ENCODE measurements at regions not wholly inside any gene's neighbourhood (a gene's known extent, or its start where the extent isn't known, plus 50 kb on each side); places are given as distances from the start of the nearest gene placed in this dataset.

GRCh38 chr3:59192473-59192872 lies 142.6 kb upstream of the CFAP20DC start:
- no peak overlapping the region for H3K27ac ChIP-seq (ENCODE audit: low read depth in 1 of 2, low read length in 2 of 2)
- DNase-seq (ENCODE audit: low spot score), result no peak
- no peak for TF ChIP-seq ATF3 (IDR thresholded peaks at IDR 0.05)
- no peak for TF ChIP-seq MAX (IDR thresholded peaks at IDR 0.05)
- no peak for TF ChIP-seq CTCF (IDR thresholded peaks at IDR 0.05; ENCODE audit: low read depth, low read length, missing input control)
- no peak for TF ChIP-seq JUND (IDR thresholded peaks at IDR 0.05)
- TF ChIP-seq TAF1 (conservative IDR thresholded peaks at IDR 0.05), result no peak
- TF ChIP-seq FOXA2 (IDR thresholded peaks at IDR 0.05), result no peak
- TF ChIP-seq NR2F2 (IDR thresholded peaks at IDR 0.05), result no peak
- TF ChIP-seq GABPA (IDR thresholded peaks at IDR 0.05 in 1 of 2, conservative IDR thresholded peaks at IDR 0.05 in 1 of 2), result no peak
- TF ChIP-seq SP1 (IDR thresholded peaks at IDR 0.05), result no peak
- TF ChIP-seq HNF4A (conservative IDR thresholded peaks at IDR 0.05), result no peak
- no peak for TF ChIP-seq ZBTB33 (IDR thresholded peaks at IDR 0.05)
- no peak for TF ChIP-seq HNF4G (IDR thresholded peaks at IDR 0.05)
- no peaks in the 10 kb centered on the region for H3K36me3 ChIP-seq (ENCODE audit: control insufficient read depth in 4 of 4, insufficient read depth in 3 of 4, low read depth in 1 of 4, low read length in 3 of 4)
- H3K9ac ChIP-seq (ENCODE audit: low read depth in 1 of 2, low read length in 2 of 2), result no peak overlapping the region
- H3K27me3 ChIP-seq (ENCODE audit: control insufficient read depth in 4 of 4, insufficient read depth in 4 of 4, low read length in 3 of 4), result no peaks in the 10 kb centered on the region
- no peaks in the 10 kb centered on the region for H3K9me3 ChIP-seq (ENCODE audit: control insufficient read depth in 4 of 4, low read length in 3 of 4)
- peaks cover 0 to 2% (median 0%) of the 10 kb centered on the region in 4 donors for H3K4me1 ChIP-seq (ENCODE audit: control insufficient read depth in 4 of 4, insufficient read depth in 4 of 4, low read length in 3 of 4)
- H3K4me3 ChIP-seq (ENCODE audit: low read depth in 1 of 3, low read length in 3 of 3), result no peak overlapping the region

GRCh38 chr3:59191651-59192050 lies 141.8 kb upstream of the CFAP20DC start:
- no peak for DNase-seq (ENCODE audit: low spot score)
- Histone ChIP-seq H3K27me3 (ENCODE audit: control insufficient read depth in 4 of 4, insufficient read depth in 4 of 4, low read length in 3 of 4) (no peaks in the 10 kb centered on the region), H3K9ac (ENCODE audit: low read depth in 1 of 2, low read length in 2 of 2) (no peak overlapping the region), H3K4me3 (ENCODE audit: low read depth in 1 of 3, low read length in 3 of 3) (no peak overlapping the region), H3K4me1 (ENCODE audit: control insufficient read depth in 4 of 4, insufficient read depth in 4 of 4, low read length in 3 of 4) (peaks cover 0 to 2% (median 0%) of the 10 kb centered on the region in 4 donors), H3K27ac (ENCODE audit: low read depth in 1 of 2, low read length in 2 of 2) (no peak overlapping the region), H3K9me3 (ENCODE audit: control insufficient read depth in 4 of 4, low read length in 3 of 4) (no peaks in the 10 kb centered on the region), H3K36me3 (ENCODE audit: control insufficient read depth in 4 of 4, insufficient read depth in 3 of 4, low read depth in 1 of 4, low read length in 3 of 4) (no peaks in the 10 kb centered on the region)
- TF ChIP-seq RAD21 (IDR thresholded peaks at IDR 0.05) (no peak), HNF4G (IDR thresholded peaks at IDR 0.05) (no peak), REST (IDR thresholded peaks at IDR 0.05) (no peak), YY1 (IDR thresholded peaks at IDR 0.05) (no peak), TAF1 (conservative IDR thresholded peaks at IDR 0.05) (no peak), JUND (IDR thresholded peaks at IDR 0.05) (no peak), ZBTB33 (IDR thresholded peaks at IDR 0.05) (no peak), HNF4A (conservative IDR thresholded peaks at IDR 0.05) (no peak), MAX (IDR thresholded peaks at IDR 0.05) (no peak), FOXA2 (IDR thresholded peaks at IDR 0.05) (no peak), FOXA1 (IDR thresholded peaks at IDR 0.05) (no peak), EGR1 (IDR thresholded peaks at IDR 0.05; ENCODE audit: low read depth in 2 of 2) (no peak), CTCF (IDR thresholded peaks at IDR 0.05; ENCODE audit: low read depth, low read length, missing input control) (no peak), GABPA (IDR thresholded peaks at IDR 0.05 in 1 of 2, conservative IDR thresholded peaks at IDR 0.05 in 1 of 2) (no peak), SP1 (IDR thresholded peaks at IDR 0.05) (no peak), RXRA (IDR thresholded peaks at IDR 0.05) (no peak), ATF3 (IDR thresholded peaks at IDR 0.05) (no peak), NR2F2 (IDR thresholded peaks at IDR 0.05) (no peak)
- 85% methylated on average over 2 of the region's 2 CpGs for WGBS
